Colonic mucosa (tissue), 4 donors: ENCODE measurements at regions not wholly inside any gene's neighbourhood (a gene's known extent, or its start where the extent isn't known, plus 50 kb on each side); places are given as distances from the start of the nearest gene placed in this dataset.

Experiments
- DNase-seq: peaks from one replicate; pipeline ENCODE4 v3.0.0-alpha.2; 2020
- H3K27ac ChIP-seq: fragments of 200-600 bp; one replicate; pipeline ENCODE4 v1.8.0; 2021
- H3K27me3 ChIP-seq: fragments of 200-600 bp; one replicate; pipeline ENCODE4 v1.8.0; 2021
- H3K36me3 ChIP-seq: fragments of 200-600 bp; one replicate; pipeline ENCODE4 v1.8.0; 2021
- H3K4me1 ChIP-seq: fragments of 200-600 bp; one replicate; pipeline ENCODE4 v1.8.0; 2021; ENCODE audit warnings: mild to moderate bottlenecking
- H3K4me3 ChIP-seq: fragments of 200-600 bp; one replicate; pipeline ENCODE4 v1.8.0; 2021
- H3K9ac ChIP-seq, 2 donors: one replicate each; pipeline ENCODE4 v1.7.0; 2013; ENCODE audit warnings: control low read depth in 2 of 2, low read depth in 2 of 2, low read length in 2 of 2
- H3K9me3 ChIP-seq: fragments of 200-600 bp; one replicate; pipeline ENCODE4 v1.8.0; 2021
- CTCF ChIP-seq: fragments of 200-600 bp; IDR thresholded peaks from one replicate; pipeline ENCODE4 v1.8.0; 2022; ENCODE audit warnings: antibody characterized with exemption, mild to moderate bottlenecking
- intact Hi-C: fragments of 100-400 bp; cut with DNase I; formaldehyde crosslinking; loops from one replicate; pipeline ENCODE4 v1.14.1; 2022
- donor health status: healthy.
- donor health status: DM: no; HTN: no; CAD: no.
- donor health status: DM: no; HTN: no; CAD: no.

- Histone ChIP-seq H3K9ac (no peak overlapping the region), H3K36me3 (no peaks in the 10 kb centered on the region), H3K4me1 (no peaks in the 10 kb centered on the region), H3K27me3 (no peaks in the 10 kb centered on the region), H3K9me3 (no peaks in the 10 kb centered on the region), H3K27ac (no peak overlapping the region), H3K4me3 (no peak overlapping the region)
- TF ChIP-seq CTCF = no peak
- intact Hi-C loops = no loop called here
- DNase-seq = no peak
Observed at GRCh38 chr14:45308745-45309397, 55.9 kb upstream of the MIS18BP1 start.
